ENCODE measurements at regions not wholly inside any gene's neighbourhood (a gene's known extent, or its start where the extent isn't known, plus 50 kb on each side); places are given as distances from the start of the nearest gene placed in this dataset.

GRCh38 chr16:73326770-73327470 lies 279.0 kb upstream of the ZFHX3 start (continued):
- TF ChIP-seq ZBTB10 (CRISPR knock-in tag; IDR thresholded peaks at IDR 0.05; ENCODE audit: borderline replicate concordance) (no peak), XBP1 (CRISPR knock-in tag; IDR thresholded peaks at IDR 0.05) (no peak), HNF4A (CRISPR knock-in tag; IDR thresholded peaks at IDR 0.05) (peak; percentile 74), ZNF12 (CRISPR knock-in tag; IDR thresholded peaks at IDR 0.05) (no peak), TRIM24 (CRISPR knock-in tag; IDR thresholded peaks at IDR 0.05) (no peak), DZIP1 (CRISPR knock-in tag; IDR thresholded peaks at IDR 0.05) (no peak), BCL6 (CRISPR knock-in tag; IDR thresholded peaks at IDR 0.05) (no peak), HNRNPH1 (optimal IDR thresholded peaks at IDR 0.05; ENCODE audit: low read depth, low read length) (no peak), REXO4 (CRISPR knock-in tag; IDR thresholded peaks at IDR 0.05; ENCODE audit: borderline replicate concordance) (no peak), GATAD2A (CRISPR knock-in tag; IDR thresholded peaks at IDR 0.05) (peak; percentile 50), ZNF776 (CRISPR knock-in tag; IDR thresholded peaks at IDR 0.05) (no peak), XRCC5 (optimal IDR thresholded peaks at IDR 0.05; ENCODE audit: low read length) (no peak), HMGXB4 (CRISPR knock-in tag; IDR thresholded peaks at IDR 0.05; ENCODE audit: borderline replicate concordance in 1 of 2, low read depth in 1 of 2) (no peak), ZNF782 (CRISPR knock-in tag; IDR thresholded peaks at IDR 0.05; ENCODE audit: borderline replicate concordance) (no peak), ONECUT2 (CRISPR knock-in tag; IDR thresholded peaks at IDR 0.05) (peak; percentile 81), EP300 (IDR thresholded peaks at IDR 0.05; ENCODE audit: low read depth in 2 of 2, low read length in 2 of 2) (peak in 1 of 2 experiments; percentile 32; a peak in 1 of 4 replicates), EP300 (CRISPR knock-in tag; IDR thresholded peaks at IDR 0.05; ENCODE audit: borderline replicate concordance) (no peak)
- TF ChIP-seq, protein P1, sequence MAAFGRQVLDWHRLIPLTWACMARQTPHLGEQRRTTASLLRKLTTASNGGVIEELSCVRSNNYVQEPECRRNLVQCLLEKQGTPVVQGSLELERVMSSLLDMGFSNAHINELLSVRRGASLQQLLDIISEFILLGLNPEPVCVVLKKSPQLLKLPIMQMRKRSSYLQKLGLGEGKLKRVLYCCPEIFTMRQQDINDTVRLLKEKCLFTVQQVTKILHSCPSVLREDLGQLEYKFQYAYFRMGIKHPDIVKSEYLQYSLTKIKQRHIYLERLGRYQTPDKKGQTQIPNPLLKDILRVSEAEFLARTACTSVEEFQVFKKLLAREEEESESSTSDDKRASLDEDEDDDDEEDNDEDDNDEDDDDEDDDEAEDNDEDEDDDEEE (CRISPR knock-in tag; IDR thresholded peaks at IDR 0.05): no peak

Data from HepG2 (cell line).